NCI-H2171 (cell line): ENCODE measurements at regions not wholly inside any gene's neighbourhood (a gene's known extent, or its start where the extent isn't known, plus 50 kb on each side); places are given as distances from the start of the nearest gene placed in this dataset.
"Not testable (repeated sequence)": the region's sequence is repeated elsewhere in the genome, so short reads cannot be mapped to it uniquely, and the experiment has no call there.

Experiments
- DNase-seq: peaks from one replicate; lab custom pipeline; 2025; lab: John Stamatoyannopoulos, UW

- DNase-seq = no peak
These were observed 457.4 kb downstream of the SETD4 start for GRCh38 chr21:35602811-35603362.

- DNase-seq = no peak
These were observed 459.1 kb downstream of the SETD4 start for GRCh38 chr21:35601211-35601610.

DNA sequence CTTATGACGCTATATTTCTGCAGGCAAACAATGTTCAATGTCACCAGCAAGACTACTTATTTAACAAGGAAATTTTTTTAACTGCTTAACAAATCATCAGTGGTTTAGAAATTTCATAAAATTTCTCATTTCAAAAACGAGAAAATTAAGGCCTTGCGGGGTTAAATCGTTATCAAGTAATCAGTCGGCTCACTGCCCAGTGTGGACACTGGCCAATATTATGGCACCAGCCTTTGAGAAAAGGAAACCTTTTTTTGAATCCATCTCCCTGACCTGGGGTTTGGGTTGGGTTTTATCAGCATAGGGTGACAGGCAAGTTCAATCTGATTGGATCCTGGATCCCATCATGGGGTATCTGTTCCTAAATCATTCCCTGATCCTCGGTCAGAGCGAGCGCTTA lies 461.2 kb downstream of the SETD4 start:
- no peak for DNase-seq

GRCh38 chr21:35597750-35598339 lies 462.5 kb downstream of the SETD4 start:
- DNase-seq = no peak

- DNase-seq = no peak
These were observed 465.4 kb downstream of the SETD4 start for GRCh38 chr21:35594905-35595304.

GRCh38 chr21:35593000-35593502 lies 467.3 kb downstream of the SETD4 start:
- DNase-seq = no peak

DNA sequence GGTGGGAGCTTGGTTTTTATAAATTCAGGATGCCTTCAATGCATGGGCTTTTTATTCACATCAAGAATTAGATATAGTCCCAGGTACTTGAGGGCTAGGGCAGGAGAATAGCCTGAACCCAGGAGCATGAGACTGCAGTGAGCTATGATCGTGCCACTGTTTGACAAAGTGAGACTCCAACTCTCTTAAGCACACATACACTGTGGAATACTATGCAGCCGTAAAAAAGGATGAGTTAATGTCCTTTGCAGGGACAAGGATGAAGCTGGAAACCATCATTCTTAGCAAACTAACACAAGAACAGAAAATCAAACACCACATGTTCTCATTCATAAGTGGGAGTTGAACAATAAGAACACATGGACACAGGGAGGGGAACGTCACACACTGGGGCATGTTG lies 470.0 kb downstream of the SETD4 start:
- DNase-seq = not testable (repeated sequence)

DNA sequence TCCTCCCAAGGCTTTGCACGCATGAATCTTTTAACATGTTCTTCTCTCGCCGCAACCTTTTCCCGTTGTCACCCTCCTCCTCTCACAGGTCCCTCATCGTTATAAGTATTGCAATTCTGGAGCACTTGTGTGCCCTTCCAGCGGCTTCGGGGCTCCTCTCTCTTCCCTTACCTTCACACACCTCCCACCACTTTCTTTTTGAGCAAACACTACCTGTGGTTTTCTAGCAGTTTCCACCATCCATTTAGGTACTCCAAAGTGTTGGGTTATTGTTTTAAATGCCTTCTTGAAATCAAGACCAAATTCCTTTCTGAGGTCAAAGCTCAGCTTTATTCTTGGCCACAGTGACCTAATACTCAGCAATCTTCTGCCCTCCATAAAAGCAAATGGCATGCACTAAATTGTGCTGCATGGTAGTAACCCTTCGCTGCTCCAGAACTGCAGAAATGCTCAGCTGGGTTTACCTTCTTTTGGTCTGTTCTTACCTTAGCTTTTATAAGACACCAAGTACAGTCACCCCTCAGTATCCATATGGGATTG lies 472.4 kb downstream of the SETD4 start:
- no peak for DNase-seq

DNA sequence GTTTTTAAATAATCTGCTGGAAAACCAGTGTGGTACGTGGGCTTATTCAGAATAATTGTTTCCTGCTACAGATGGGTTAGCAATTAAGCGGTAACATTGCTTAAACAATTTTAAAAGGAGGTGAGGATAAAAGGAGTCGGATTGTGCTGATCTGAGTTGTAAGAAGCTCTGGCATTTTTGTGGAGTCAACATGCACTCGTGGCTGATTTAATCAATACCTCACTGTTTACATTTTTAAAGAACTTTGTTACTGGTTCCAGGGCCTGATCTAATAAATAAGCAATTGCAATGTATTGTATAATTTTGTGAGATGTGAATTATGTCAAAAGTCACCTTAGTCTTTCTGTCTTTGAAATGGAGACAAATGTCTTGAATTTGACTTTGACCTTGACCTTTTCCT lies 474.0 kb downstream of the SETD4 start:
- DNase-seq = no peak

- DNase-seq = no peak
These were observed 474.4 kb downstream of the SETD4 start for GRCh38 chr21:35585878-35586277.

GRCh38 chr21:35585155-35585554 lies 475.2 kb downstream of the SETD4 start:
- DNase-seq = no peak

DNA sequence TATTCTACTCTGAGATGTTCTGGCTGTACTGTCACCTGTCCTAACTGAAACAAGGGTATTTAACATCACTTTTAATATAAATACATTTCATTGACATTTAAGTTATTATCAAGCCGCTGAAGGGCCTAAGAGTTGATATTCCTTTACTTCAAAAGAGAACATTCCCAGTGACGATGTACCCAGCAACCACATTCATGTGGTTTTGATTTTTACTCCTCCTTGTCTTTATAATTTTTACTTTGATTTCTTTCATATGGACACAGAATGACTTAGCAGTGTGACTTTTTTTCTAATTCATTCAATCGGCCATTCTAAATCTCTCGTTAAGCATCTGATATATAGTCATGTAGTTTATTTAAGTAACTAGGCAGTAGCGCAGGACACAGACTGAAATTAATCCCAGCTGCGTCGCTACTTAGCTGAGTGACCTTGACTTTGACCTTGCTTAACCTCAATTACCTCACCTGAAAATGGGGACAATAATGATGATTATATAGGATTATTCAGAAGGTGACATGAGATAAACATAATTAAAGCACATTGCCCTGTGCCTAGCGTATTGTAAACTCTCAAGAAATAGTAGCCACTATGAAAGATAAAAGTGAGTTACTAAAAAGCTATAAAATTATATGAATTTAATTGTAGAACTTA lies 476.6 kb downstream of the SETD4 start:
- DNase-seq = no peak

GRCh38 chr21:35582731-35583130 lies 477.6 kb downstream of the SETD4 start:
- no peak for DNase-seq

GRCh38 chr21:35581640-35582039 lies 478.7 kb downstream of the SETD4 start:
- DNase-seq = no peak

- DNase-seq = no peak
These were observed 480.6 kb downstream of the SETD4 start for GRCh38 chr21:35579520-35580293.

DNA sequence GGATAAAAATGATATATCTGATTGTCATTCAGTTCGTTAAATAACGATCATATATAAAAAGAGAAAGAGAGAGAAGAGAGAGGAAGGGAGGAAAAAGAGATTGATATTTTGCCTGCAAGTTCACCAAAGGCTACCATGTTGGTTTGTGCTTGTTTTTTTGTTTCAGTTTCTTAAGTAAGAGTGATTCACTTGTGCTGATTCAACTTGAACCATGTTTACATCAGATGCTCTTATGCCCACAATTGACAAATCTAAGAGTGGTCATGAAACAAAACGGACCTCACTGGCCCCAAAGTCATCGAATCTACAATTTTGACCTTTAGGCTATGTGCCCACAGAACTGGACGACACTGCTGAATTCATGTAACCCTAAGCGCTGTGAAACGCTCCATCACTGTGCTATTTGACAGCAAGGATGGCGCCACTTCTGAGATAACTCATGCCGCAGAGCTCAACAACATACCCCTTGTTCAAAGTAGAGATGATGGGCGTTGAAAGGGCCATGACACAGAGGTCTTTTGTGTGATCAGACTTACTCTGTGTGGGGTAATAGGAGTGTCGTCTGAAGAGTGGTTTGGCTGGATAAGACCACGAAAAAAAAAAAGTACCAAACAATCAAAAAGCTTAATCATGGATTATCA lies 481.4 kb downstream of the SETD4 start:
- DNase-seq = no peak

- no peak for DNase-seq
These were observed 482.0 kb downstream of the SETD4 start for GRCh38 chr21:35578347-35578782.

DNA sequence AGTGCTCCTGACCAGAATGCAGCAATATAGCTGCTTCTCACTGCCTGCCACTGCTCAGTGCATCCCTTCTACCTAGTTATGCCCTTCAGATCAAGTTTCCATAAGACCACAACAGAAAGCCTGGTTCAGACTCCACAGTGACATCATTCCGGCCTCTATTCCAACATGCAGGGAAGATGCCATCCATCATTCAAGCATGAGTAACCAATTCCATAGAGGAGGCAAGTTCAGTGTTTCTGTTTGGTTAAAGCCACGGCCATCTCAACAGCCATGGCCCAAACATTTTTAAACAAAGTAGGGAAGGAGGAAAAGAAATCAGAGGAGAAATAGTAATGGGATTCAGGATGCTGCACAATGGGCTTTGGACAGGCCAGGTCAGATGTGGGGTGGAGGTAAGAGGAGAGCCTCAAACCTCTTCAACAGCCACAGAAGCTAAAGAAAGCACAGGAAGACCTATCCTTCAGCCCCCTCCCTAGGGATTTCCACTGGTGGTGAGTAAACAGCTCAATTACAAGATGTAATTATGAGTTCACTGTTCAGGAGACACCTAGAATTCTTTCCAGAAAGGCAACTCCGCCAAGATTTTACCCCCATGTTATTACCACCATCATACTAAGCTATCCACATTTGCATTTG lies 484.9 kb downstream of the SETD4 start:
- DNase-seq = no peak

DNA sequence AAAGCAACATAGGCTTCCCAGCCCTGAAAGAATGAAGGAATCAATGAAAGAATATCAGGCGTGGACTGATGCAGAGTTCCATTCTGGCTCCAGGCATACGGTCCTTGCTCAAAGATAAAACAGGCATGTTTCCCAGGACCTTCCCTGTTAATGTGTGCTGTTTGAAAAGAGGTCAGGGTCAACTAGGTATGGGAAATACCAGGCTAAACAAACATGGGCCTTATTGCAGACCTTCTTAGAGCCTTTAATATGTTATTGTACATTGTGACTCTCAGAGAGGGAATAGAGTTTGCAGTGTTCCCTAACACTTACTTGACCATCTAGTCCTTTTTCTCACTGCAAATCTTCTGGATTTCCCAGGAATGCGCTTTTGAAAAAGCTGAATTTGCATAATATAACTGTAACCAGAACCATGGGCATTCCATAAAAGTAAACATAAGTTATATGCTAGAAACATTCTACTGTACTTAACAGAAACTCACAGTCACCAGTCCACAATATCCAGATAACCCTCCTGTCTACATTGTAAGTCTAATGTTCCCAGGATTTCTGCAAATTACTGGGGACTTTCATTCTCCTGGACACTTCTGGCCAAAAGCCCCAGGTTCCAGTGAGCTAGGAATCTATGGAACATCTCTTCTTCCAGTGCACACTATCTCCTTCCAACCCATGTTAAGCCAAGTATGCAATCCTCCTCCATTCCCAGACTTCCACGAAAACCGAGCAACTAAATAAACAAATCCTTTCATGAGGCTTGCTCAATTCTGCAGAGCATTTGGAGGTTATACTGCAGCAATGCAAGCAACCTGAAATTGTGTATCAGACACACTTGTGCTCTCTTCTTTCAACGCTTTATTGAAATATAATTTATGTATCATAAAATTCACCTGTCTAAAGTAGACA lies 486.6 kb downstream of the SETD4 start:
- DNase-seq = no peak

- DNase-seq = no peak
These were observed 488.4 kb downstream of the SETD4 start for GRCh38 chr21:35571910-35572309.
